ENCODE measurements at regions not wholly inside any gene's neighbourhood (a gene's known extent, or its start where the extent isn't known, plus 50 kb on each side); places are given as distances from the start of the nearest gene placed in this dataset.

DNA sequence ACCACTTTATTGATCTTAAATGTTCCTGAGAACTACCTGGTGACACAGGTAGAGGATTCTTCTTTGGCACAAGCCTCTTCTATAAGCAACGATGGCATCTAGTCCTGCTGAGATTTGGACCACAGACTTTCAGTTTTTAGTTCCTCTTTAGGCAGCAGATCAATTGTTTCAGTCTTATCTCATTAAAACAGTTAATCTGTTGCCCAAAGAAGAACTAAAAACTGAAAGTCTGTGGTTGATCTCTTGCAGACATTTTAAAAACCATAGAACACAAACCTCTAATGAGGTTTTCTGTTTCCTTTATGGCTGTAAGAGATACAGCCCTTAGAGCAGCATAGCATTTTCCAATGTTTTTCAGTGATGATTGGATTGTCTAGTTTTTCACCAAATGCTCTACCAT is 480.9 kb downstream of the MTRR start:
- Histone ChIP-seq H3K4me3 (no peak overlapping the region), H3K36me3 (no peaks in the 10 kb centered on the region), H3K27me3 (no peaks in the 10 kb centered on the region), H3K4me1 (no peaks in the 10 kb centered on the region), H3K9me3 (no peaks in the 10 kb centered on the region), H3K27ac (no peak overlapping the region)
- intact Hi-C loops (cut with DNase I), result no loop called here
- no peak for DNase-seq (ENCODE audit: extremely low spot score in 2 of 2)
- TF ChIP-seq, protein P1, sequence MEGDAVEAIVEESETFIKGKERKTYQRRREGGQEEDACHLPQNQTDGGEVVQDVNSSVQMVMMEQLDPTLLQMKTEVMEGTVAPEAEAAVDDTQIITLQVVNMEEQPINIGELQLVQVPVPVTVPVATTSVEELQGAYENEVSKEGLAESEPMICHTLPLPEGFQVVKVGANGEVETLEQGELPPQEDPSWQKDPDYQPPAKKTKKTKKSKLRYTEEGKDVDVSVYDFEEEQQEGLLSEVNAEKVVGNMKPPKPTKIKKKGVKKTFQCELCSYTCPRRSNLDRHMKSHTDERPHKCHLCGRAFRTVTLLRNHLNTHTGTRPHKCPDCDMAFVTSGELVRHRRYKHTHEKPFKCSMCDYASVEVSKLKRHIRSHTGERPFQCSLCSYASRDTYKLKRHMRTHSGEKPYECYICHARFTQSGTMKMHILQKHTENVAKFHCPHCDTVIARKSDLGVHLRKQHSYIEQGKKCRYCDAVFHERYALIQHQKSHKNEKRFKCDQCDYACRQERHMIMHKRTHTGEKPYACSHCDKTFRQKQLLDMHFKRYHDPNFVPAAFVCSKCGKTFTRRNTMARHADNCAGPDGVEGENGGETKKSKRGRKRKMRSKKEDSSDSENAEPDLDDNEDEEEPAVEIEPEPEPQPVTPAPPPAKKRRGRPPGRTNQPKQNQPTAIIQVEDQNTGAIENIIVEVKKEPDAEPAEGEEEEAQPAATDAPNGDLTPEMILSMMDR (IDR thresholded peaks at IDR 0.05), result no peak
- TF ChIP-seq POLR2AphosphoS5 (IDR thresholded peaks at IDR 0.05; ENCODE audit: insufficient read depth in 1 of 2, low read depth in 1 of 2), result no peak
- no peak for TF ChIP-seq POLR2A (IDR thresholded peaks at IDR 0.05)

DNA sequence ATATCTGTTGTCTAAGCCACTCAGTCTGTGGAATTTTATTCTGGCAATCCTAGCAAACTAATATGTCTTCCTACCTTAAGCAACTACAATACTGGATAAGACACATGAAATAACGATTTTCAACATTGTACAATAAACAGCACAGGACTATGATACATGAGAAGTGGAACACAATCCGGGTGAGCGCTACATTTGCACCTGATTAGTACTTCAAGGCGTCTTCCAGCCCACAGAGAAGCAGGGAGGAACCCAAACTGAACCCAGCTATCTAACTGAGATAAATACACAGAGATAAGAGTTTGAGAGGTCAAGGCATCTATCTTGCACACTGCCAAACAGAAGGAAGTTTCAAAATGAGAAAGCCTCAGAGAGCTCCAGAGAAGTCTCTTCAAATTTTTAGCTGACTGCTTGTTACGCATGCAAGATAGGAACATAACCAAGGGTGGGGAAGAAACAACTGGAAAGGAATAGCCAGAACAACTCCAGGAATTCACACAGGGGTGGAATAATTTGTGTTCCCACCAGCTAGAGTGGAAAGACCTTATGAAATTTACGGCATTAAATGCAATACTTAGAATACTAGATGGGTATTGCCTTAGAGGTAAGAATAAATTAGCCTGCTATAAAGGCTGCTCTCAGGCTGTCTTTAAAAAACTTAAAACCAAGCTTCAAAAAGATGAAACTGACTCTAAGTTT is 481.8 kb downstream of the MTRR start:
- Histone ChIP-seq H3K27me3 (no peaks in the 10 kb centered on the region), H3K4me1 (no peaks in the 10 kb centered on the region), H3K9me3 (no peaks in the 10 kb centered on the region), H3K27ac (no peak overlapping the region), H3K36me3 (no peaks in the 10 kb centered on the region), H3K4me3 (no peak overlapping the region)
- TF ChIP-seq POLR2A (IDR thresholded peaks at IDR 0.05) (no peak), POLR2AphosphoS5 (IDR thresholded peaks at IDR 0.05; ENCODE audit: insufficient read depth in 1 of 2, low read depth in 1 of 2) (no peak)
- TF ChIP-seq, protein P1 (IDR thresholded peaks at IDR 0.05), result no peak
- intact Hi-C loops (cut with DNase I), result no loop called here
- DNase-seq (ENCODE audit: extremely low spot score in 2 of 2), result no peak

DNA sequence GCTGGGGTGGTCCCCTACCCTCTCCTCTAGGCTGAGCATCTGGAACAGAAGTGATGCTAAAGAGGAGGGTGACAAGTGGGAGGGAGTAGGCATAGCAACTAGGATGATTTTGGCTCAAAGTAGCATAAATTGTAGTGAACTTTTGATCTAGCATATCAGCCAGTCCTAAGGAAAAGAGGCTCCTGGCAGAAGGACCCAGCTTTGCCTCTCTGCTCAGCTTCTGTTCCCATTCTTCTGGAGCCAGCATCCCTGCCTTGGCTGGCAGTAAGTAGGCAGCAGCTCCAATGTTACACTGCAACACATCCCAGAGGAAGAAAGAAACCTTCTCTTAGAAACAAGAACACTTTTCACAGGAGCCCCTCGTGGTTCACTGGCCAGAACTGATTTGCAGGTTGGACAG is 487.0 kb downstream of the MTRR start:
- Histone ChIP-seq H3K9me3 (no peaks in the 10 kb centered on the region), H3K4me3 (no peak overlapping the region), H3K36me3 (no peaks in the 10 kb centered on the region), H3K27me3 (no peaks in the 10 kb centered on the region), H3K4me1 (no peaks in the 10 kb centered on the region), H3K27ac (no peak overlapping the region)
- intact Hi-C loops (cut with DNase I), result loop anchor here (5.0 kb wide), 1 partner anchor 1501 kb away; no protein-coding TSS in a partner anchor
- DNase-seq (ENCODE audit: extremely low spot score in 2 of 2), result no peak
- no peak for TF ChIP-seq POLR2A (IDR thresholded peaks at IDR 0.05)
- TF ChIP-seq, protein P1 (IDR thresholded peaks at IDR 0.05), result no peak
- no peak for TF ChIP-seq POLR2AphosphoS5 (IDR thresholded peaks at IDR 0.05; ENCODE audit: insufficient read depth in 1 of 2, low read depth in 1 of 2)

DNA sequence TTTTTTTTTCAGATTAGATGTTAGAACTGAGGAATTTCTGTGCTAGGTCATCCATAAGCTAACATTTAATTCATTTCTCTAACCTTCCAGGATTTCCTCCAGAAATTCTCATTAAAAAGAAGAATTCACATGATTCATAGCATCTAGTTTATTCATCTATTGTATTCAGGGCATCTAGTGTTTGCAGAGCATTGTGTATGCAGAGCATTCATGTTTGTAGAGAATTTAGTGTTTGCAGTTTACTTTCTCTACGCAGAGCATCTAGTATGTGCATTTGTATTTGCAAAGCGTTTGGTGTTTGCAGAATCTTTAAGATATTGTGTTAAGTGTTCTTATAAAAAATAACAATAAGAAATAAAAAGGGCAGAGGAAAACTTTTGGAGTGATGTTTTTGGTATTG is 491.1 kb downstream of the MTRR start:
- no peak for DNase-seq (ENCODE audit: extremely low spot score in 2 of 2)
- H3K36me3 ChIP-seq, result no peaks in the 10 kb centered on the region
- H3K9me3 ChIP-seq, result no peaks in the 10 kb centered on the region
- no peak for TF ChIP-seq POLR2AphosphoS5 (IDR thresholded peaks at IDR 0.05; ENCODE audit: insufficient read depth in 1 of 2, low read depth in 1 of 2)
- TF ChIP-seq, protein P1 (IDR thresholded peaks at IDR 0.05), result no peak
- TF ChIP-seq POLR2A (IDR thresholded peaks at IDR 0.05), result no peak
- intact Hi-C loops (cut with DNase I), result no loop called here
- H3K4me3 ChIP-seq, result no peak overlapping the region
- no peak overlapping the region for H3K27ac ChIP-seq
- no peaks in the 10 kb centered on the region for H3K4me1 ChIP-seq
- no peaks in the 10 kb centered on the region for H3K27me3 ChIP-seq

DNA sequence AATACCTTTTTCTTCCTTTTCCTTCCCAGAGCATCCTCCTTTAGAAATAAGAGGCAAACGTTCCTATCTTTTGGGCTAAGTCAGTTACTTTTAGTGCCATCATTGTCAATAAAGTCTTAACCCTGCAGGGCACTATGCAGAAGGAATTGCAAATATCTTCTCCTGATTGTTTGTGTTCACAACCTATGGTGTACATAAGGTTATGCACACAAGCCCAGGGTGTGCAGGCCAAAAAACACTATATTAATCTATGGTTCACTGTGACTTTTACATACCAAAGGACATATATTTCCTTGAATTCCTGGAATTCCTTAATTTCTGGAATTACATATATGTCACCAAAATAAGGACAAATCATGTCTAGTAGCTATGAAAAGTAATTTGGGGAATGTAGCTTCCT is 493.5 kb downstream of the MTRR start:
- no peak overlapping the region for H3K4me3 ChIP-seq
- intact Hi-C loops (cut with DNase I), result no loop called here
- no peaks in the 10 kb centered on the region for H3K4me1 ChIP-seq
- no peak for DNase-seq (ENCODE audit: extremely low spot score in 2 of 2)
- no peaks in the 10 kb centered on the region for H3K27me3 ChIP-seq
- H3K9me3 ChIP-seq, result no peaks in the 10 kb centered on the region
- H3K36me3 ChIP-seq, result no peaks in the 10 kb centered on the region
- TF ChIP-seq, protein P1 (IDR thresholded peaks at IDR 0.05), result no peak
- TF ChIP-seq POLR2A (IDR thresholded peaks at IDR 0.05) (no peak), POLR2AphosphoS5 (IDR thresholded peaks at IDR 0.05; ENCODE audit: insufficient read depth in 1 of 2, low read depth in 1 of 2) (no peak)
- no peak overlapping the region for H3K27ac ChIP-seq
